ENCODE measurements at regions not wholly inside any gene's neighbourhood (a gene's known extent, or its start where the extent isn't known, plus 50 kb on each side); places are given as distances from the start of the nearest gene placed in this dataset.

DNA sequence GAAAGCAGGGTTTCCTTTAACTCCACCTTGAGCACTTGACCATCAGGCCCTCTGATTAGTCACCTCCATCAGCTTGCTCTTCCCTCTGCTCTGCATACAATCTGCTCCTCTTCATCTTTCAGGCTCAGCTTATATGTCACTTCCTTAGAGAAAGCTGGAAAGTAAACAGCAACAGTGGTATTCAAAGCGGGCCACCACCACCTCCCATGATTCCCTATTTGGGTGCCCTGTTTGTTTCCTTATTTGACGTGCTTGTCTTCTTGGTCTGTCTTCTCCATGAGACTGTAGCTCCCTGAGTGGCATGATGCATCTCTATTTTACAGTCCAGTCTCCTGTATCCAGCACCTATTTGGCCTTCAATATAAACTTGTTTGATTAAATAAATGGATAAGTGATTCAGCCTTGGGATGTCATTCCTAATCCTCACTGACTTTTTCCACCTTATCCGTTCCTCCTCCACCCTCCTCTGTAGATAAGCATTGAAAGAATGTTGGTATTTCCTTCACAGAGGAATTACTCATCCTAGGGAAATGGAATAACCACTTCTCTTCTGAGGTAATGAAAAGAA is 102.8 kb upstream of the SGK1 start:
- TF ChIP-seq EP300 (IDR thresholded peaks at IDR 0.05) (peak in 1 of 2 experiments; percentile 22; a peak in 2 of 5 replicates), CBX8 (IDR thresholded peaks at IDR 0.05) (no peak), KDM1A (IDR thresholded peaks at IDR 0.05; ENCODE audit: low read depth) (no peak), RAD21 (conservative IDR thresholded peaks at IDR 0.05 in 1 of 2, IDR thresholded peaks at IDR 0.05 in 1 of 2) (no peak), ZNF302 (CRISPR knock-in tag; IDR thresholded peaks at IDR 0.05) (no peak), NR3C1 (IDR thresholded peaks at IDR 0.05) (no peak), MYC (IDR thresholded peaks at IDR 0.05; ENCODE audit: borderline replicate concordance, low read length) (no peak), POLR2A (IDR thresholded peaks at IDR 0.05; ENCODE audit: low read length) (no peak), RFX5 (IDR thresholded peaks at IDR 0.05) (no peak), POLR2AphosphoS2 (conservative IDR thresholded peaks at IDR 0.05; ENCODE audit: low read length) (no peak), FOSL2 (IDR thresholded peaks at IDR 0.05) (no peak; the same call in 1 of the 2 replicates), FOSL2 (CRISPR knock-in tag; IDR thresholded peaks at IDR 0.05) (peak; percentile 63)
- TF ChIP-seq, protein P1, sequence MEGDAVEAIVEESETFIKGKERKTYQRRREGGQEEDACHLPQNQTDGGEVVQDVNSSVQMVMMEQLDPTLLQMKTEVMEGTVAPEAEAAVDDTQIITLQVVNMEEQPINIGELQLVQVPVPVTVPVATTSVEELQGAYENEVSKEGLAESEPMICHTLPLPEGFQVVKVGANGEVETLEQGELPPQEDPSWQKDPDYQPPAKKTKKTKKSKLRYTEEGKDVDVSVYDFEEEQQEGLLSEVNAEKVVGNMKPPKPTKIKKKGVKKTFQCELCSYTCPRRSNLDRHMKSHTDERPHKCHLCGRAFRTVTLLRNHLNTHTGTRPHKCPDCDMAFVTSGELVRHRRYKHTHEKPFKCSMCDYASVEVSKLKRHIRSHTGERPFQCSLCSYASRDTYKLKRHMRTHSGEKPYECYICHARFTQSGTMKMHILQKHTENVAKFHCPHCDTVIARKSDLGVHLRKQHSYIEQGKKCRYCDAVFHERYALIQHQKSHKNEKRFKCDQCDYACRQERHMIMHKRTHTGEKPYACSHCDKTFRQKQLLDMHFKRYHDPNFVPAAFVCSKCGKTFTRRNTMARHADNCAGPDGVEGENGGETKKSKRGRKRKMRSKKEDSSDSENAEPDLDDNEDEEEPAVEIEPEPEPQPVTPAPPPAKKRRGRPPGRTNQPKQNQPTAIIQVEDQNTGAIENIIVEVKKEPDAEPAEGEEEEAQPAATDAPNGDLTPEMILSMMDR (IDR thresholded peaks at IDR 0.05) = no peak
- TF ChIP-seq, protein P2, sequence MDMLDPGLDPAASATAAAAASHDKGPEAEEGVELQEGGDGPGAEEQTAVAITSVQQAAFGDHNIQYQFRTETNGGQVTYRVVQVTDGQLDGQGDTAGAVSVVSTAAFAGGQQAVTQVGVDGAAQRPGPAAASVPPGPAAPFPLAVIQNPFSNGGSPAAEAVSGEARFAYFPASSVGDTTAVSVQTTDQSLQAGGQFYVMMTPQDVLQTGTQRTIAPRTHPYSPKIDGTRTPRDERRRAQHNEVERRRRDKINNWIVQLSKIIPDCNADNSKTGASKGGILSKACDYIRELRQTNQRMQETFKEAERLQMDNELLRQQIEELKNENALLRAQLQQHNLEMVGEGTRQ (IDR thresholded peaks at IDR 0.05) = no peak
